ENCODE measurements at regions not wholly inside any gene's neighbourhood (a gene's known extent, or its start where the extent isn't known, plus 50 kb on each side); places are given as distances from the start of the nearest gene placed in this dataset.

GRCh38 chr6:163994566-163994965 is 580.0 kb downstream of the QKI start:
- no peaks in the 10 kb centered on the region for H3K36me3 Mint-ChIP-seq (ENCODE audit: low read depth, unreplicated experiment)
- H3K4me3 Mint-ChIP-seq (ENCODE audit: unreplicated experiment) = no peak overlapping the region

DNA sequence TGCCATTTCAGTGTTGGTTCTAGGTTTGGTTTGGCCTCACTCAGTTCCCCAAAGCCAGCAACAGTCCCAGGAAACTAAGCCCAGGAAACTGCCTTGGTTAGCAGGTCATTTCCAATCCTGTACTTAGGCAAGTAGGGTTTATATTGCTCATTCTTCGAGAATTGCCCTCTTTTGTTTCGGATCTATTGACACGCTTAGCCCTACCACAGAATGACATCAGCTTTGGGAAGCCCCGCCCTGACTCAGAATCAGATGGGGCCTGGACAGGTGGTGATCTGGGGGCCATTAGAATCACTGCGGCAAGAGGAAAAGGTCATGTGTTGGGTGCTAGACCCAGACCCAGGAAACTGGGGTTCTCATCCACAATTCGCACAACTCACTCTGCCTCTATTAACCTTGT is 578.2 kb downstream of the QKI start:
- no peaks in the 10 kb centered on the region for H3K9me3 Mint-ChIP-seq (ENCODE audit: unreplicated experiment)
- no peak for DNase-seq (ENCODE audit: low spot score)
- H3K27ac Mint-ChIP-seq (ENCODE audit: unreplicated experiment) = no peak overlapping the region
- peaks cover 1% of the 10 kb centered on the region for H3K27me3 Mint-ChIP-seq (ENCODE audit: unreplicated experiment)
- no peaks in the 10 kb centered on the region for H3K4me1 Mint-ChIP-seq (ENCODE audit: unreplicated experiment)
- no peaks in the 10 kb centered on the region for H3K36me3 Mint-ChIP-seq (ENCODE audit: low read depth, unreplicated experiment)
- TF ChIP-seq CTCF (IDR thresholded peaks at IDR 0.05; ENCODE audit: unreplicated experiment) = no peak
- H3K4me3 Mint-ChIP-seq (ENCODE audit: unreplicated experiment) = no peak overlapping the region

More at GRCh38 chr6:163994566-163994965, 580.0 kb downstream of the QKI start:
- DNase-seq (ENCODE audit: low spot score) = no peak
- no peaks in the 10 kb centered on the region for H3K4me1 Mint-ChIP-seq (ENCODE audit: unreplicated experiment)
- TF ChIP-seq CTCF (IDR thresholded peaks at IDR 0.05; ENCODE audit: unreplicated experiment) = no peak
- peaks cover 1% of the 10 kb centered on the region for H3K27me3 Mint-ChIP-seq (ENCODE audit: unreplicated experiment)
- no peaks in the 10 kb centered on the region for H3K9me3 Mint-ChIP-seq (ENCODE audit: unreplicated experiment)
- H3K27ac Mint-ChIP-seq (ENCODE audit: unreplicated experiment) = no peak overlapping the region

DNA sequence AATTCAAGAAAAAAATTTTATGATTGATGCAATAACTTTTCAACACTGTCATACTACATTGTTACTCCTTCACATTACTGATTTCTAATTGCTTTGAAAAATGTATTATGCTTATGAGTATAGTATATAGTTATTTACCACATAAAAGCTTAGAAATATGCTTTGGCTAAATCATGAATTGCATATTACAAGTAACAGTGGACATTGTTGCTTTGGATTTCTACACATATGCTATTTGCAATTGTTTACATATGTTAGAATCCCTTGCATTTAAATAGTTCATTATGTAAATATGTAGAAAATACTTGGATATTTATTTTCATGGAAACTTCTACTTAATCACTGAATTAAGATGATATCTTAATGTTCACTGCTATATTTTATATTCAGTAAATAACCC is 577.5 kb downstream of the QKI start:
- Mint-ChIP-seq H3K27me3 (ENCODE audit: unreplicated experiment) (peaks cover 1% of the 10 kb centered on the region), H3K27ac (ENCODE audit: unreplicated experiment) (no peak overlapping the region), H3K36me3 (ENCODE audit: low read depth, unreplicated experiment) (no peaks in the 10 kb centered on the region), H3K4me1 (ENCODE audit: unreplicated experiment) (no peaks in the 10 kb centered on the region), H3K4me3 (ENCODE audit: unreplicated experiment) (no peak overlapping the region), H3K9me3 (ENCODE audit: unreplicated experiment) (no peaks in the 10 kb centered on the region)
- no peak for TF ChIP-seq CTCF (IDR thresholded peaks at IDR 0.05; ENCODE audit: unreplicated experiment)
- no peak for DNase-seq (ENCODE audit: low spot score)

- TF ChIP-seq CTCF (IDR thresholded peaks at IDR 0.05; ENCODE audit: unreplicated experiment) = no peak
- no peaks in the 10 kb centered on the region for H3K4me1 Mint-ChIP-seq (ENCODE audit: unreplicated experiment)
- no peak overlapping the region for H3K4me3 Mint-ChIP-seq (ENCODE audit: unreplicated experiment)
- DNase-seq (ENCODE audit: low spot score) = no peak
- no peaks in the 10 kb centered on the region for H3K36me3 Mint-ChIP-seq (ENCODE audit: low read depth, unreplicated experiment)
- H3K27me3 Mint-ChIP-seq (ENCODE audit: unreplicated experiment) = peaks cover 1% of the 10 kb centered on the region
- no peaks in the 10 kb centered on the region for H3K9me3 Mint-ChIP-seq (ENCODE audit: unreplicated experiment)
- H3K27ac Mint-ChIP-seq (ENCODE audit: unreplicated experiment) = no peak overlapping the region
These were observed 576.8 kb downstream of the QKI start for GRCh38 chr6:163991321-163991720.

DNA sequence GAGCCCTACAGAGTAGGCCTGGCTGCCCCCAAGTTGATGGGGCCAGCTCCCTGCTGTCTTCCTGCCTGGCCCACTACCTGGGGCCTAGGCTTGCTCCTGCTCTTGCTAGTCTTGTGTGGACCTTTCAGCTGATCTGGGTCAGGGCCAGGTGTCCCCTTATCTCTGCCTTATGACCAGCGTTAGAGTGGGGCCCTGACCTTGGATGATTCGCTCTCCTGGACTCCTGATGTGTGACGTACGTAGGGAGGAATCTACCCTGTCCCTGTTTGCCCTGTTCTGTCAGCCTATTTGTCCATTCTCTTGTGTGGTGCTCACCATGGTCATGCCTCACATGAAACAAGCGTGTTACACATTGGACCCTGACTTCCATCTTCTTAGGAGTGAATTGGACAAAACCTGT is 571.8 kb downstream of the QKI start:
- no peaks in the 10 kb centered on the region for H3K9me3 Mint-ChIP-seq (ENCODE audit: unreplicated experiment)
- peaks cover 1% of the 10 kb centered on the region for H3K27me3 Mint-ChIP-seq (ENCODE audit: unreplicated experiment)
- H3K36me3 Mint-ChIP-seq (ENCODE audit: low read depth, unreplicated experiment) = no peaks in the 10 kb centered on the region
- no peak for DNase-seq (ENCODE audit: low spot score)
- no peak overlapping the region for H3K4me3 Mint-ChIP-seq (ENCODE audit: unreplicated experiment)
- no peak for TF ChIP-seq CTCF (IDR thresholded peaks at IDR 0.05; ENCODE audit: unreplicated experiment)
- peaks cover 6% of the 10 kb centered on the region for H3K4me1 Mint-ChIP-seq (ENCODE audit: unreplicated experiment)
- no peak overlapping the region for H3K27ac Mint-ChIP-seq (ENCODE audit: unreplicated experiment)
